Gastroesophageal sphincter (tissue), 4 donors: ENCODE measurements at regions not wholly inside any gene's neighbourhood (a gene's known extent, or its start where the extent isn't known, plus 50 kb on each side); places are given as distances from the start of the nearest gene placed in this dataset.
"Not testable (repeated sequence)": the region's sequence is repeated elsewhere in the genome, so short reads cannot be mapped to it uniquely, and the experiment has no call there.

Experiments
- ATAC-seq: fragments of 150-250 bp; one replicate; pipeline ENCODE4 v1.9.1; 2016; ENCODE audit warnings: mild to moderate bottlenecking, moderate library complexity
- H3K27ac ChIP-seq, 4 donors: fragments of 200-600 bp; sonication (generic) in 3 of 4; 1 replicate in 3 of 4; 2 replicates in 1 of 4; pipeline ENCODE4 v1.5.1; 2016 to 2019
- H3K27me3 ChIP-seq: fragments of 200-600 bp; sonication (generic); one replicate; pipeline ENCODE4 v1.5.1; 2019
- H3K36me3 ChIP-seq, 2 donors: fragments of 200-600 bp; sonication (generic); one replicate each; pipeline ENCODE4 v1.5.1; 2019; ENCODE audit warnings: control low read depth in 1 of 2
- H3K4me1 ChIP-seq, 3 donors: fragments of 200-600 bp; sonication (generic); 1 replicate in 2 of 3; 2 replicates in 1 of 3; pipeline ENCODE4 v1.5.1; 2016 to 2019; ENCODE audit warnings: control low read depth in 2 of 3
- H3K4me3 ChIP-seq, 2 donors: fragments of 200-600 bp; sonication (generic); one replicate each; pipeline ENCODE4 v1.5.1; 2019; ENCODE audit warnings: mild to moderate bottlenecking in 1 of 2, moderate library complexity in 1 of 2
- H3K9me3 ChIP-seq, 3 donors: fragments of 200-600 bp; sonication (generic); one replicate each; pipeline ENCODE4 v1.5.1; 2017 to 2019; ENCODE audit warnings: control low read depth in 2 of 3
- WGBS, 2 donors: methylation state at CpG; one replicate each; pipeline ENCODE4 v1.1.5; 2018; ENCODE audit warnings: low coverage in 1 of 2; 5-methylcytosine and 5-hydroxymethylcytosine counted together

DNA sequence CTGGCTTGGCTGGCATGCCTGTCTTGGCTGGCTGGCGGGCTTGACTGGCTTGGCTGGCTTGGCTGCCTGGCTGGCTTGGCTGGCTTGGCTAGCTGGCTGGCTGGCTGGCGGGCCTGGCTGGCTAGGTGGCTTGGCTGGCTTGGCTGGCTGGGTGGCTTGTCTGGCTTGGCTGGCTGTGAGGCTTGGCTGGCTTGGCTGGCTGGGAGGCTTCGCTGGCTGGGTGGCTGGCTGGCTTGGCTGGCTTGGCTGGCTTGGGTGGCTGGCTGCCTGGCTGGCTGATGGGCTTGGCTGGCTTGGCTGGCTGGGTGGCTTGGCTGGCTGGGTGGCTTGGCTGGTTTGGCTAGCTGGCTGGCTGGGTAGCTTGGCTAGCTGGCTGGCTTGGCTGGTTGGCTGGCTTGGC, 2827.9 kb downstream of the RPIA start:
- H3K36me3 ChIP-seq, ATAC-seq, H3K27me3 ChIP-seq, H3K27ac ChIP-seq, H3K4me3 ChIP-seq, H3K9me3 ChIP-seq, H3K4me1 ChIP-seq: not testable (repeated sequence)
- no CpG with 5 or more reads among the region's 3 CpGs for WGBS, 2 donors

DNA sequence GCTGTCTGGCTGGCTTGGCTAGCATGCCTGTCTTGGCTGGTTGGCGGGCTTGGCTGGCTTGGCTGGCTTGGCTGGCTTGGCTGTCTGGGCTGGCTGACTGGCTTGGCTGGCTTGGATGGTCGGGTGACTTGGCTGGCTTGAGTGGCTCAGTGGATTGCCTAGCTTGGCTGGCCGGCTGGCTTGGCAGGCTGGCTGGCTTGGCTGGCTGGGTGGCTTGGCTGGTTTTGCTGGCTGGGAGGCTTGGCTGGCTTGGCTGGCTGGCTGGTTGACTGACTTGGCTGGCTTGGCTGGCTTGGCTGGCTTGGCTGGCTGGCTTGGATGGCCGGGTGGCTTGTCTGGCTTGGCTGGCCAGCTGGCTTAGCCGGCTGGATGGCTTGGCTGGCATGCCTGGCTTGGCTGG, 2828.4 kb downstream of the RPIA start:
- not testable (repeated sequence) for H3K27ac ChIP-seq, H3K4me1 ChIP-seq, ATAC-seq, H3K4me3 ChIP-seq, H3K9me3 ChIP-seq, H3K27me3 ChIP-seq, H3K36me3 ChIP-seq
- no CpG with 5 or more reads among the region's 5 CpGs for WGBS, 2 donors

- not testable (repeated sequence) for H3K27me3 ChIP-seq, H3K4me1 ChIP-seq, H3K36me3 ChIP-seq, H3K9me3 ChIP-seq, H3K4me3 ChIP-seq, ATAC-seq, H3K27ac ChIP-seq
- WGBS, 2 donors, result no CpG with 5 or more reads among the region's 3 CpGs
Observed at GRCh38 chr2:91520523-91520922, 2829.1 kb downstream of the RPIA start.

DNA sequence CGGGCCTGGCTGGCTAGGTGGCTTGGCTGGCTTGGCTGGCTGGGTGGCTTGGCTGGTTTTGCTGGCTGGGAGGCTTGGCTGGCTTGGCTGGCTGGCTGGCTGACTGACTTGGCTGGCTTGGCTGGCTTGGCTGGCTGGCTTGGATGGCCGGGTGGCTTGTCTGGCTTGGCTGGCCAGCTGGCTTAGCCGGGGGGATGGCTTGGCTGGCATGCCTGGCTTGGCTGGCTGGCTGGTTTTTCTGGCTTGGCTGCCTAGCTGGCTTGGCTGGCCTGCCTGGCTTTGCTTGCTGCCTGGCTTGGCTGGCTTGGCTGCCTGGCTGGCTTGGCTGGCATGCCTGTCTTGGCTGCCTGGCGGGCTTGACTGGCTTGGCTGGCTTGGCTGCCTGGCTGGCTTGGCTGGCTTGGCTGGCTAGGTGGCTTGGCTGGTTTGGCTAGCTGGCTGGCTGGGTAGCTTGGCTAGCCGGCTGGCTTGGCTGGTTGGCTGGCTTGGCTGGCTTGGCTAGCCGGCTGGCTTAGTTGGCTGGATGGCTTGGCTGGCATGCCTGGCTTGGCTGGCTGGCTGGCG, 2829.6 kb downstream of the RPIA start:
- ATAC-seq, H3K9me3 ChIP-seq, H3K36me3 ChIP-seq, H3K4me1 ChIP-seq, H3K27me3 ChIP-seq, H3K27ac ChIP-seq, H3K4me3 ChIP-seq: not testable (repeated sequence)
- WGBS, 2 donors, result no CpG with 5 or more reads among the region's 7 CpGs

DNA sequence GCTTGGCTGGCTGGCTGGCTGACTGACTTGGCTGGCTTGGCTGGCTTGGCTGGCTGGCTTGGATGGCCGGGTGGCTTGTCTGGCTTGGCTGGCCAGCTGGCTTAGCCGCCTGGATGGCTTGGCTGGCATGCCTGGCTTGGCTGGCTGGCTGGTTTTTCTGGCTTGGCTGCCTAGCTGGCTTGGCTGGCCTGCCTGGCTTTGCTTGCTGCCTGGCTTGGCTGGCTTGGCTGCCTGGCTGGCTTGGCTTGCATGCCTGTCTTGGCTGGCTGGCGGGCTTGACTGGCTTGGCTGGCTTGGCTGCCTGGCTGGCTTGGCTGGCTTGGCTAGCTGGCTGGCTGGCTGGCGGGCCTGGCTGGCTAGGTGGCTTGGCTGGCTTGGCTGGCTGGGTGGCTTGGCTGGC, 2830.5 kb downstream of the RPIA start:
- H3K9me3 ChIP-seq, H3K27me3 ChIP-seq, H3K27ac ChIP-seq, ATAC-seq, H3K4me1 ChIP-seq, H3K4me3 ChIP-seq, H3K36me3 ChIP-seq: not testable (repeated sequence)
- WGBS, 2 donors, result no CpG with 5 or more reads among the region's 4 CpGs

DNA sequence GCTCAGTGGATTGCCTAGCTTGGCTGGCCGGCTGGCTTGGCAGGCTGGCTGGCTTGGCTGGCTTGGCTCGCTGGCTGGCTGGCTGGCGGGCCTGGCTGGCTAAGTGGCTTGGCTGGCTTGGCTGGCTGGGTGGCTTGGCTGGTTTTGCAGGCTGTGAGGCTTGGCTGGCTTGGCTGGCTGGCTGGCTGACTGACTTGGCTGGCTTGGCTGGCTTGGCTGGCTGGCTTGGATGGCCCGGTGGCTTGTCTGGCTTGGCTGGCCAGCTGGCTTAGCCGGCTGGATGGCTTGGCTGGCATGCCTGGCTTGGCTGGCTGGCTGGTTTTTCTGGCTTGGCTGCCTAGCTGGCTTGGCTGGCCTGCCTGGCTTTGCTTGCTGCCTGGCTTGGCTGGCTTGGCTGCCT, 2831.4 kb downstream of the RPIA start:
- H3K9me3 ChIP-seq, H3K27ac ChIP-seq, H3K4me1 ChIP-seq, H3K4me3 ChIP-seq, H3K27me3 ChIP-seq, H3K36me3 ChIP-seq, ATAC-seq: not testable (repeated sequence)
- WGBS, 2 donors, result no CpG with 5 or more reads among the region's 5 CpGs

DNA sequence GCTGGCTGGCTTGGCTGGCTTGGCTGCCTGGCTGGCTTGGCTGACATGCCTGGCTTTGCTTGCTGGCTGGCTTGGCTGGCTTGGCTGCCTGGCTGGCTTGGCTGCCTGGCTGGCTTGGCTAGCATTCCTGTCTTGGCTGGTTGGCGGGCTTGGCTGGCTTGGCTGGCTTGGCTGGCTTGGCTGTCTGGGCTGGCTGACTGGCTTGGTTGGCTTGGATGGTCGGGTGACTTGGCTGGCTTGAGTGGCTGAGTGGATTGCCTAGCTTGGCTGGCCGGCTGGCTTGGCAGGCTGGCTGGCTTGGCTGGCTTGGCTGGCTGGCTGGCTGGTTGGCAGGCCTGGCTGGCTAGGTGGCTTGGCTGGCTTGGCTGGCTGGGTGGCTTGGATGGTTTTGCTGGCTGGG, 2832.3 kb downstream of the RPIA start:
- ATAC-seq, H3K4me1 ChIP-seq, H3K9me3 ChIP-seq, H3K27me3 ChIP-seq, H3K4me3 ChIP-seq, H3K27ac ChIP-seq, H3K36me3 ChIP-seq: not testable (repeated sequence)
- WGBS, 2 donors, result no CpG with 5 or more reads among the region's 3 CpGs

GRCh38 chr2:91525587-91525986, 2834.1 kb downstream of the RPIA start:
- not testable (repeated sequence) for H3K4me3 ChIP-seq, H3K27ac ChIP-seq, H3K27me3 ChIP-seq, H3K4me1 ChIP-seq, ATAC-seq, H3K9me3 ChIP-seq, H3K36me3 ChIP-seq
- WGBS, 2 donors, result no CpG with 5 or more reads among the region's 2 CpGs

DNA sequence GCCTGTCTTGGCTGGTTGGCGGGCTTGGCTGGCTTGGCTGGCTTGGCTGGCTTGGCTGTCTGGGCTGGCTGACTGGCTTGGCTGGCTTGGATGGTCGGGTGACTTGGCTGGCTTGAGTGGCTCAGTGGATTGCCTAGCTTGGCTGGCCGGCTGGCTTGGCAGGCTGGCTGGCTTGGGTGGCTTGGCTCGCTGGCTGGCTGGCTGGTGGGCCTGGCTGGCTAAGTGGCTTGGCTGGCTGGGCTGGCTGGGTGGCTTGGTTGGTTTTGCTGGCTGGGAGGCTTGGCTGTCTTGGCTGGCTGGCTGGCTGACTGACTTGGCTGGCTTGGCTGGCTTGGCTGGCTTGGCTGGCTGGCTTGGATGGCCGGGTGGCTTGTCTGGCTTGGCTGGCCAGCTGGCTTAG, 2834.6 kb downstream of the RPIA start:
- H3K4me3 ChIP-seq, ATAC-seq, H3K27ac ChIP-seq, H3K27me3 ChIP-seq, H3K36me3 ChIP-seq, H3K9me3 ChIP-seq, H3K4me1 ChIP-seq: not testable (repeated sequence)
- no CpG with 5 or more reads among the region's 5 CpGs for WGBS, 2 donors

GRCh38 chr2:91527056-91527455, 2835.6 kb downstream of the RPIA start:
- H3K4me1 ChIP-seq, H3K9me3 ChIP-seq, H3K27ac ChIP-seq, H3K4me3 ChIP-seq, H3K36me3 ChIP-seq, H3K27me3 ChIP-seq, ATAC-seq: not testable (repeated sequence)
- no CpG with 5 or more reads among the region's 2 CpGs for WGBS, 2 donors

DNA sequence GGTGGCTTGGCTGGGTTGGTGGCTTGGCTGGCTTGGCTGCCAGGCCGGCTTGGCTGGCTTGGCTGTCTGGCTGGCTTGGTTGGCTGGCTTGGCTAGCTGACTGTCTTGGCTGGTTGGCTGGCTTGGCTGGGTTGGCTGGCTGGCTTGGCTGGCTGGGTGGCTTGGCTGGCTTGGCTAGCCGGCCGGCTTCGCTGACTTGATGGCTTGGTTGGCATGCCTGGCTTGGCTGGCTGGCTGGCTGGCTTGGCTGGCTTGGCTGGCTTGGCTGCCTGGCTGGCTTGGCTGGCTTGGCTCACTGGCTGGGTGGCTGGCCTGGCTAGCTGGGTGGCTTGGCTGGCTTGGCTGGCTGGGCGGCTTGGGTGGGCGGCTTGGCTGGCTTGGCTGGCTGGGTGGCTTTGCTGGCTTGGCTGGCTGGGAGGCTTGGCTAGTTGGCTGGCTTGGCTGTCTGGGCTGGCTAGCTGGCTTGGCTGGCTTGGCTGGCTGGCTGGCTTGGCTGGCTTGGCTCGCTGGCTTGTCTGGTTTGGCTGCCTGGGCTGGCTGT, 2836.1 kb downstream of the RPIA start:
- not testable (repeated sequence) for H3K36me3 ChIP-seq, H3K27ac ChIP-seq, ATAC-seq, H3K9me3 ChIP-seq, H3K27me3 ChIP-seq, H3K4me1 ChIP-seq, H3K4me3 ChIP-seq
- WGBS, 2 donors, result no CpG with 5 or more reads among the region's 7 CpGs

DNA sequence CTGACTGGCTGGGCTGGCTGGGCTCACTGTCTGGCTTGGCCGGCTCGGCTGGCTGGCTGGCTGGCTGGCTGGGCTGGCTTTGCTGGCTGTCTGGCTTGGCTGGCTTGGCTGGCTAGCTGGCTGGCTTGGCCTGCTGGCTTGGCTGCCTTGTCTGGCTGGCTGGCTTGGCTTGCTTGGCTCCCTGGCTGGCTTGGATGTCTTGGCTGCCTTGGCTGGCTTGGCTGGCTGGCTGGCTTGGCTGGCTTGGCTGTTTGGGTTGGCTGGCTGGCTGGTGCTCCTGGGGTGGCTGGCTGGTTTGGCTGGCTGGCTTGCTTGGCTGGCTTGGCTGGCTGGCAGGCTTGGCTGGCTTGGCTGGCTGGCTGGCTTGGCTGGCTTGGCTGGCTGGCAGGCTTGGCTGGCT, 2836.9 kb downstream of the RPIA start:
- H3K9me3 ChIP-seq, H3K4me3 ChIP-seq, H3K27me3 ChIP-seq, H3K27ac ChIP-seq, H3K36me3 ChIP-seq, H3K4me1 ChIP-seq, ATAC-seq: not testable (repeated sequence)
- WGBS, 2 donors, result no CpG with 5 or more reads among the region's 2 CpGs

GRCh38 chr2:91536109-91536508, 2844.6 kb downstream of the RPIA start:
- H3K36me3 ChIP-seq, H3K9me3 ChIP-seq, H3K4me1 ChIP-seq, ATAC-seq, H3K4me3 ChIP-seq, H3K27ac ChIP-seq, H3K27me3 ChIP-seq: not testable (repeated sequence)
- WGBS, 2 donors, result 17 to 54% methylated on average over 1 to 3 of the region's 7 CpGs

DNA sequence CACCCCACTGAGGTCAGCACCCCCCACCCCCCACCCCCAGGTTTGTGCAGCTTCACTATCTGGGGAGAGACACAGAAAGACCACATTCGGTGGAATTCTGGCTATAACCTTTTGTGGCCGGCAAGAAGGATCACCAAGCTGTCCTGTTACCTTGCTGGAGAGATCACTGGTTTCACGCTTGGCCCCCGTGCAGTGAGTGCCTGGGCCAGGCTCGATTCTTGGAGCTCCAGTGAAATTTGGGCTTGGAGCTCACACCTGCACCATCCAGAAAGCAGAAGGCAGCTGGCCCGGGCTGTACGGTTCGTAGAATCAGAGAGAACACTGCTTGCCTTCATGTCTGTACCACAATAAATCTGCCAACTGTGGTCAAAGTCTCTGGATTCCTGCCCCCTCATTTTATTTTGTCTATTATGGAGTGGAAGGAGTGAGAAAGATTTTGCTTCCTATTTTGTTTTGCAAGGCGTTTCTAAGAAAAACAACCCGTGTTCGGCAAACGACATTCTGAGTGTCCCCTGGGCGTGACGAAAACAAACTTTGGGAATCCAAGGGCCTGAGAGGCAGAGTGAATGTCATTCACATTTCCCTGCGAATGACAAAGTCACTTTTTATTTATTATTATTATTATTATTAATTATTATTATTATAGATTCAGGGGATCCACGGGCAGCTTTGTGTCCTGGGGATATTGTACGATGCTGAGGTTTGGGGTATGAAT, 2845.2 kb downstream of the RPIA start:
- 76 to 88% methylated on average over 7 to 11 of the region's 17 CpGs for WGBS, 2 donors

More for the DNA sequence above, 2845.2 kb downstream of the RPIA start:
- H3K4me1 ChIP-seq, H3K36me3 ChIP-seq, H3K9me3 ChIP-seq, H3K27me3 ChIP-seq, H3K27ac ChIP-seq, H3K4me3 ChIP-seq, ATAC-seq: not testable (repeated sequence)
